HEK293 (cell line): ENCODE measurements at regions not wholly inside any gene's neighbourhood (a gene's known extent, or its start where the extent isn't known, plus 50 kb on each side); places are given as distances from the start of the nearest gene placed in this dataset.

ENCODE experiments used
- ZNF792 ChIP-seq: fragments of 450-650 bp; formaldehyde crosslinking; IDR thresholded peaks from 2 replicates; pipeline ENCODE4 v1.5.1; 2016; ENCODE audit warnings: missing biosample characterization, missing genetic modification characterization
- TF ChIP-seq, protein P1 (sequence below): fragments of 450-650 bp; formaldehyde crosslinking; IDR thresholded peaks from 2 replicates; pipeline ENCODE4 v1.5.1; 2016; ENCODE audit warnings: missing biosample characterization, missing genetic modification characterization

DNA sequence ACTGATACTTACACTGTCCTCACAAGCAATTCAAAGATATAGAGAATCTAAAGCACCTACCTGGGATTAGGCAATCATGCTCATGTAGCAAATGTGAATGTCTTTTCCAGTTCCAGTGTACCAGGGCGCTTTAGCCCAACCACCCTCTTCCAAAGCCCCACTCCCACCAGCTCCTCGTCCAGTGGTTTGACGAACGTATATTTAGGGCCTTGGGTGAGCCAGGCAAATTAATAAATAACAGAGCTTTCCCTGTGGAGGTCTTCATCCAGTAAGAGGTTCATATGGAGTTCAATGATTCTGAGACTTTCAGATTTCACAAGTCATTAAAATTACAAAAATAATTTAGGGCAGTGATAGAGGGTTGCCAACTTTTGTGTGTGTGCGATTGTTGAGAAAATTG, 162.3 kb upstream of the C2CD4B start:
- TF ChIP-seq ZNF792 (tag by site-specific recombination), result no peak
- TF ChIP-seq, protein P1, sequence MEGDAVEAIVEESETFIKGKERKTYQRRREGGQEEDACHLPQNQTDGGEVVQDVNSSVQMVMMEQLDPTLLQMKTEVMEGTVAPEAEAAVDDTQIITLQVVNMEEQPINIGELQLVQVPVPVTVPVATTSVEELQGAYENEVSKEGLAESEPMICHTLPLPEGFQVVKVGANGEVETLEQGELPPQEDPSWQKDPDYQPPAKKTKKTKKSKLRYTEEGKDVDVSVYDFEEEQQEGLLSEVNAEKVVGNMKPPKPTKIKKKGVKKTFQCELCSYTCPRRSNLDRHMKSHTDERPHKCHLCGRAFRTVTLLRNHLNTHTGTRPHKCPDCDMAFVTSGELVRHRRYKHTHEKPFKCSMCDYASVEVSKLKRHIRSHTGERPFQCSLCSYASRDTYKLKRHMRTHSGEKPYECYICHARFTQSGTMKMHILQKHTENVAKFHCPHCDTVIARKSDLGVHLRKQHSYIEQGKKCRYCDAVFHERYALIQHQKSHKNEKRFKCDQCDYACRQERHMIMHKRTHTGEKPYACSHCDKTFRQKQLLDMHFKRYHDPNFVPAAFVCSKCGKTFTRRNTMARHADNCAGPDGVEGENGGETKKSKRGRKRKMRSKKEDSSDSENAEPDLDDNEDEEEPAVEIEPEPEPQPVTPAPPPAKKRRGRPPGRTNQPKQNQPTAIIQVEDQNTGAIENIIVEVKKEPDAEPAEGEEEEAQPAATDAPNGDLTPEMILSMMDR, result no peak
